NCI-H345 treated with DMSO at 0.1 percent for 48 hours (cell line): ENCODE measurements at regions not wholly inside any gene's neighbourhood (a gene's known extent, or its start where the extent isn't known, plus 50 kb on each side); places are given as distances from the start of the nearest gene placed in this dataset.
"Not testable (repeated sequence)": the region's sequence is repeated elsewhere in the genome, so short reads cannot be mapped to it uniquely, and the experiment has no call there.

Experiments
- DNase-seq: peaks from one replicate; lab custom pipeline; 2025; ENCODE audit not compliant: unreplicated experiment; lab: John Stamatoyannopoulos, UW

GRCh38 chr18:25510096-25510495 is 158.1 kb upstream of the ZNF521 start:
- DNase-seq: no peak

- DNase-seq: no peak
Measured at GRCh38 chr18:25503567-25504081, 151.7 kb upstream of the ZNF521 start.

DNA sequence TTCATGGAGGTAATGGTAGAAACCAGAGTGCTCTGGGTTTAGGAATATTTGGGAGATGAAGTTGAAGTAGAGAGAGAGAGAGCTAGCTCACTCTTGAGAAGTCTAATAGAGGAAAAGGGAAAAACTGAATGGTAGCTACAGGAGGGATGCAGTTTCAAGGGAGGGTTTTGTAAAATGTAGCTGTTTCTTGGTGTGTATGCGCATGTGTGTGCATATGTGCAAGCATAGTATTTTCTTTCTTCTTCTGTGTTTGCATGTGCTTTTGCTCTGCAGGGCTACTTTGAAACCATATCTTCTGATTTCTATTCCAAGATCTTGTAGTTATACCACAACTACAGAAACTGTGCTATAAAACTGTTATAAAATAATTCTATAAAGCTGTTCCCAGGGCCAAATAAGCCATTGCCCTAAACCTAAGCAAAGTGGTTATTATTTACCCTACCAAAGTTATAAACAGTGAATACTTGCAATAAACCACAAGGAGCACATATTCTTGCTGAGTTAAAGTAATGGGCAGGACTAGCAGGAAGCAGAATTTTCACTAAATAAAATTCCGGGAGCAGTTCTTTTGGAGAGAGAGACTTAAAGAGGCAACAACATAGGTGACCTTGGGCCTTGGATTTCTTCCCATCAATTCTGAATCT is 145.3 kb upstream of the ZNF521 start:
- DNase-seq: no peak

DNA sequence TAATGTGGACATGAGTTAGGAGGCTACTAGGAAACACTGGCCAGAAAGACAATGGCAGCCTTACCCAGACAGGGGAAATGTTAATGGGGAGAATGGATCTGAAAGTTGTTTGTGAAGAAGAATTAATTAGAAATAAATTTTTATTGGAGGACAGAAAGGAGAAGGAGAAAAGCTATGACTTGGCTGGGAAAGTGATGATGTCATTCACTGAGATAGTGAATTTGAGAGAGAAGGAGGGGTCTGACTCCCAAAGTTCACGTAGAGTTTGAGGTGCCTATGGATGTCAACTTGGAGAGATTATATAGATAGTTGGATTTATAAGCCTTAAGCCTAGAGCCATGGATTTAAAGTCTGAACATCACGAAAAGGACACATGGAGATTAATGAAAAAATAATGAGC is 144.6 kb upstream of the ZNF521 start:
- no peak for DNase-seq

- no peak for DNase-seq
Measured at GRCh38 chr18:25495606-25496005, 143.6 kb upstream of the ZNF521 start.

DNA sequence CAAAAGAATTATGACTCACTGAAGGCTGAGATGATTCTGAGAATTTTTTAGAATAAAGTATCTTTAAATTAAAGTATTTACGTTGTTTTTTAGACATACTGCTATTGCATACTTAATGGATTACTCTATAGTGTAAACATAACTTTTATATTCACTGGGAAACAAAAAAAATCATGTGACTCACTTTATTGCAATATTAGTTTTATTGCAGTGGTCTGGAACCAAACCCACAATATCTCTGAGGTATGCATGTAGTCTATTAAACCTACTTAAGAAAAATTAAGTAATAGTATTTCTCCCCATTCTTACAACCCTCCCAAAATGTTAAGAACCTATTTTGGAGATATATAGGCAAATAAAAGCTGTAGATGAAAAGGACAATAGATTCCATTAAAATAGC is 142.9 kb upstream of the ZNF521 start:
- no peak for DNase-seq

GRCh38 chr18:25493401-25493800 is 141.4 kb upstream of the ZNF521 start:
- DNase-seq: no peak

DNA sequence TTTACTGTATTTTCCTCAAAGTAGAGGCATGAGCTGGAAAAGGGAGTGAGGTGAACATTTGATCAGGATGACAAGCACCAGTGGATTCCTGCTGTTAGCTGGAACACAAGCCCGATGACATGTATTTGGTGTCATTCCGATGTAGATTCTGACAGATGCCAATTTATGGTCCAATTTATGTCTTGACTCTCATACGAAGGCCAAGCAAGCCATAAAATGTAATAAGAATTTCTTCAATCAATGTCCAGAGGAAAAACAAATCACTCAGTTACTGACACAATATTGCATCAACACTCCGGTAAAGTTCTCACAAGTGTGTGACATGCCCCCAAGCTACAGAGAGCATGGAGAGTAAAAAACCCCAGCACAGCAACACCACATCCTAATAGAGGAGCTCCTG is 138.3 kb upstream of the ZNF521 start:
- no peak for DNase-seq

DNA sequence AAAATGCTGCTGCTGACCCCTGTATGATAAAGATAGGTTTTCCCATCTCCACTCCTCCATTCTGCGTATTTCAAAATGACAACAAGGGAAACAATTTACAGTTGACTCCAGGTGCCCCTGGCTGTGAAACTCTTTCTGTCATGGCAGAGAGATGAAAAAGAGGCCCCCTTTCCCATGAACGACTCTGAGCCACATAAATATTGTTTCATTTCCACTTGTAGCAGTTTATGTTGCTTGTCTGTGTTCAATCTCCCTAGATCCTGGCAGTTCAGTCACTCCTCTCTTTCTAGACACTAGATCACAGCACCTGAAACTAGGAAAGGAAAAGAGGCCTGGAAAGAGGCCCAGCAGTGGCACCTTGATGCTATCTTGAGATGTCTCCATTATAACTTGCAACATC is 121.0 kb upstream of the ZNF521 start:
- no peak for DNase-seq

- not testable (repeated sequence) for DNase-seq
Measured at GRCh38 chr18:25470756-25471524, 119.0 kb upstream of the ZNF521 start.

GRCh38 chr18:25470062-25470461 is 118.1 kb upstream of the ZNF521 start:
- no peak for DNase-seq

DNA sequence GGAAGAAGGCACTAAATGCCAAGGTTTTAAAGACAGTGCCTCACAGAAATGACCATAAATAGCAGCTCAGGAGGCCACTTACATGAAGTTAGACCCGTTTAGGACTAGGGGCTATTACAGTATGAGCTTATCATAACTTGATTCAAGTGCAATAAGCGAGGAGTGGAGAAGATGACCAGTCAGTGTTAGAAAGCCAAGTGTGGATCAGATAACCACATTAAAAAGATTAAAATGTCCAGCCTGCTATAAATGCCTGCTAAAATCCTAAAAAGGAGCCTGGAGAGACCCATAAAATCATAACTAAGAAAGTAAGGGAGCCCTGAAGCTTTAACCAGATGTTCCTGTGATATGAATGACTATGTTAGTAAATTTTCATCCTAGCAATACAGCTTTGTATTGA is 117.5 kb upstream of the ZNF521 start:
- DNase-seq: no peak

- no peak for DNase-seq
Measured at GRCh38 chr18:25467226-25467987, 115.4 kb upstream of the ZNF521 start.

DNA sequence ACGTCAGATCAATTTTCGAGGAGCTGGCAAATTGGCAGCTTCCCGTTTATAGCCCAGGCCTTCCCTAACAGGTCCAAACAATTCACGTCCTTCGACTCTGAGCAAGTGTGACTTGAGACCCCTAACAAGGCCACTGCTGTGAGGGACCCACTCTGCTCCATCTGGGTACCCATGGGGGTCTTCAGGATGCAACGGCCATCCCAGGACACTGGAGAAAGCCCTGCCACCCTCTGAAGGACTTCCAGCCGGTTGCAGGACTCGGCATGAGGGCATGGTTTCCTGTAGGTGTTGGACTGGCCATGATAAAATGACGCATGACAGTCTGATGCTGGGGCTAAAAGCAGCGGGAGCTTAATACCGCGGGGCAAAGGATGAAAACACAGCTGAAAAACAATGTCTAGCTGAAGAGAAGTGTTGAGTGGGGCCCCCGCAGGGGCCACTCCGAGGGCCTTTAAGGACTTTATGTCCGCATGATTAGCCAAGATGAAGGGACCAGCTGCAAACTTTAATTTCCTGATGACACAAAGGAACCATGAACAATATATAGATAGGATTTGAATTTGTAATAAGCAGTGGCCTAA is 113.3 kb upstream of the ZNF521 start:
- no peak for DNase-seq

DNA sequence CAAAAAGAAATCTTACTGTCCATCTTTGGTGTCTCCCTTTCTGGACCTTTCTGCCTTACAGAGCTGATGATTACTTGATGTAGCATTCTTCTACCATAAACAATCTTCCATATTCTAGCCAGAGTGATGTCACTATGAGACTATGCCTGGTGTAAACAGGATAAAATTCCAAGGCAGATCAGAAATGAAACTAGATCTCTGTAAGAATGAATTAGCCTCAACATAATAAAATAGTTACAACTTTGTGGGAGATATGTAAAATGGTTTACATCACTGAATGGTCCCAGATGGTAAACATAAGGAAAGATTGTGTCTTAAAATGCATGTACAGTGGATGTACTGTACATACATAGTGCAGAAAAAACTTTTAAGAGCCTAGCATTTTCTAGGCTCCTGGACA is 112.3 kb upstream of the ZNF521 start:
- DNase-seq: no peak

- no peak for DNase-seq
Measured at GRCh38 chr18:25463726-25464125, 111.8 kb upstream of the ZNF521 start.

DNA sequence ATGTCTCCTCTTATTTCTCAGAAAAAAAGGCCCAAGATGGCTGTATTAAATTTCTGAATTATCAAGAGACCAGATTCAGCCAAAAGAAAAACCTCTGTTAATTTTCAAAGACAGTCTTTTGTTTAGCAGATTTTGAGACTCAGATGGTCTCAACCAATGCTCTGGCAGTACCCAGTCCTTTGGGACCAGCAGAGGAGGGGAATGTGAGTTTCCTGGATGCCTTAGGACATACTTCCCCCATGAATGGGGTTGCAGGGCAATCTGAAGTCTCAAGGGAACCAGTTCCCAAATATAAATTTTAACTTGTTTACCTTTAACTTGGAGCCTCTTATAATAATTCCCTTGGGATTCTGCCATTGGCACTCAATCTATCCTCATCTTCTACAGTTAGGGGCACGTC is 107.8 kb upstream of the ZNF521 start:
- DNase-seq: no peak

DNA sequence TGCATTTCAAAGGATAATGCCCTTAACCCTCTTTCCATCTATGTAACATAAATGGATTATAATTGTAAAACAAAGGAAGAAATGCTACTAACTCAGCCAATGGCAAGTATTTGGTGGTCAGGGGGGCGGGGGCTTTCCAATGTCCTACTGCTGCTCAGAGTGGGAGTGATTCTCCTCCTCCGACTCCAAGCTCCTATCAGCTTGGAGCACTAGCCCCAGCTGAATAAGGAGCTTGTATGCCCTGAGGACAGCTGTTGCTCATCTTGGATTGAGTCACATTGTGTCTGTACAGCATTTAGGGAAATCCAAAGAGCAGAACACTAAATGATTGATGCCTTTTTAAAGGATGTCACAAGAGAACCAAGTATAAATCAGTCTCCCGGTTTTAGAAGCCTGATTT is 105.6 kb upstream of the ZNF521 start:
- DNase-seq: no peak

GRCh38 chr18:25457126-25457525 is 105.2 kb upstream of the ZNF521 start:
- DNase-seq: no peak

DNA sequence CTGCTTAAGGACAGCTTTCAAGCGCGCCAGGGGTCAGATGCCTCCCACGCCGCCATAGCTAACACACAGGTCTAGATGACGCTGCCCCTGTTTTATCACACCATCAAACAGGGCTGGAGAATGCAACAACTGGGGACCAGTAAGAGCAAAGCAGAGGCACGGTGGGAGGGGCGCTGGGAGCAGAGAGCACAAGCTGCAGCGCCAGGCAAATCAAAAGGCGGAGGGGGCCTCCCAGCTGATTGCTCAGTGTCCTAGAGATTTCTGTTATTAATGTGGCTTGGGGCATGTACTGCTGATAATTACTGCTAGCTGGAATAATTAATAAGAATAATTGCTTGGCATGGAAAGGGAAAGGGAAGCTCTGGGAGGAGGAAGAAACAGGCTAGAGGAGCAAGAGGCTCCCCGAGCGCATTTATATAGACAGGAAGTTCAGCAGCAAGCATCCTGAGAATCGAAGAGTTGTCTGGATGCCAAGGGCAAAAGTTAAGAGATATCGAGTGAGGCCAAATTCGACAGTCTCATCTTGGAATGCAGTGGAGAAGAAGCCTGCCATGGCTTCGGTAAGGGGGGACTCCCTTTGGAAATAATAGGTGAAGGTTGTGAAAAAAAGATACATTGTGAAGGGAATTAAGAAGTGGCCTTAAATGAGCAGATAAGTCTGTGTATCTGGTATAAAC is 104.5 kb upstream of the ZNF521 start:
- no peak for DNase-seq

- no peak for DNase-seq
Measured at GRCh38 chr18:25455646-25456045, 103.7 kb upstream of the ZNF521 start.
